22Rv1 (cell line): ENCODE measurements at regions not wholly inside any gene's neighbourhood (a gene's known extent, or its start where the extent isn't known, plus 50 kb on each side); places are given as distances from the start of the nearest gene placed in this dataset.

Source experiments
- H3K27ac ChIP-seq: fragments of 450-650 bp; 2 replicates; pipeline ENCODE4 v1.5.1; 2017
- CTCF ChIP-seq: fragments of 450-650 bp; IDR thresholded peaks from 2 replicates; pipeline ENCODE4 v1.5.1; 2017; ENCODE audit warnings: mild to moderate bottlenecking
- ZFX ChIP-seq: fragments of 450-650 bp; IDR thresholded peaks from 2 replicates; pipeline ENCODE4 v1.6.1; 2017; ENCODE audit warnings: antibody characterized with exemption, borderline replicate concordance

GRCh38 chr4:100063355-100063754, 113.3 kb upstream of the H2AZ1 start:
- TF ChIP-seq ZFX (no peak), CTCF (no peak)
- H3K27ac ChIP-seq, result no peak overlapping the region

- TF ChIP-seq CTCF (no peak), ZFX (no peak)
- H3K27ac ChIP-seq, result no peak overlapping the region
These were observed 112.8 kb upstream of the H2AZ1 start for GRCh38 chr4:100062921-100063320.

- H3K27ac ChIP-seq, result no peak overlapping the region
- no peak for TF ChIP-seq ZFX
- no peak for TF ChIP-seq CTCF
These were observed 111.8 kb upstream of the H2AZ1 start for GRCh38 chr4:100061835-100062234.

GRCh38 chr4:100060765-100061416, 110.8 kb upstream of the H2AZ1 start:
- no peak overlapping the region for H3K27ac ChIP-seq
- TF ChIP-seq CTCF, result no peak
- no peak for TF ChIP-seq ZFX

GRCh38 chr4:100059467-100059866, 109.4 kb upstream of the H2AZ1 start:
- TF ChIP-seq ZFX, result no peak
- TF ChIP-seq CTCF, result no peak
- H3K27ac ChIP-seq, result no peak overlapping the region

- TF ChIP-seq CTCF (no peak), ZFX (no peak)
- no peak overlapping the region for H3K27ac ChIP-seq
These were observed 106.6 kb upstream of the H2AZ1 start for GRCh38 chr4:100056701-100057100.

GRCh38 chr4:100054071-100054470, 104.0 kb upstream of the H2AZ1 start:
- no peak overlapping the region for H3K27ac ChIP-seq
- TF ChIP-seq CTCF, result no peak
- TF ChIP-seq ZFX, result no peak
